NCI-H748 (cell line): ENCODE measurements at regions not wholly inside any gene's neighbourhood (a gene's known extent, or its start where the extent isn't known, plus 50 kb on each side); places are given as distances from the start of the nearest gene placed in this dataset.

Experiments used
- DNase-seq: peaks from one replicate; lab custom pipeline; 2025; ENCODE audit not compliant: unreplicated experiment; lab: John Stamatoyannopoulos, UW

- no peak for DNase-seq
Observed at GRCh38 chr14:54088271-54088670, 131.6 kb upstream of the BMP4 start.

GRCh38 chr14:54090274-54090673 lies 133.6 kb upstream of the BMP4 start:
- no peak for DNase-seq

GRCh38 chr14:54094765-54095164 lies 138.1 kb upstream of the BMP4 start:
- no peak for DNase-seq

- DNase-seq = no peak
Observed at GRCh38 chr14:54098536-54098935, 141.9 kb upstream of the BMP4 start.

GRCh38 chr14:54102051-54102456 lies 145.4 kb upstream of the BMP4 start:
- no peak for DNase-seq

GRCh38 chr14:54102530-54102929 lies 145.9 kb upstream of the BMP4 start:
- no peak for DNase-seq

- DNase-seq = no peak
Observed at GRCh38 chr14:54104601-54105145, 148.0 kb upstream of the BMP4 start.

- no peak for DNase-seq
Observed at GRCh38 chr14:54105406-54105805, 148.8 kb upstream of the BMP4 start.

- no peak for DNase-seq
Observed at GRCh38 chr14:54105898-54106297, 149.3 kb upstream of the BMP4 start.

- no peak for DNase-seq
Observed at GRCh38 chr14:54106661-54107377, 150.2 kb upstream of the BMP4 start.

GRCh38 chr14:54108481-54109471 lies 152.2 kb upstream of the BMP4 start:
- DNase-seq = no peak

GRCh38 chr14:54109521-54110120 lies 153.0 kb upstream of the BMP4 start:
- DNase-seq = no peak

- no peak for DNase-seq
Observed at GRCh38 chr14:54114941-54115340, 158.3 kb upstream of the BMP4 start.

GRCh38 chr14:54116198-54116885 lies 159.7 kb upstream of the BMP4 start:
- no peak for DNase-seq

- no peak for DNase-seq
Observed at GRCh38 chr14:54116972-54117371, 160.3 kb upstream of the BMP4 start.

- DNase-seq = no peak
Observed at GRCh38 chr14:54117396-54117795, 160.8 kb upstream of the BMP4 start.

- no peak for DNase-seq
Observed at GRCh38 chr14:54117924-54118323, 161.3 kb upstream of the BMP4 start.

- DNase-seq = no peak
Observed at GRCh38 chr14:54120260-54120659, 163.6 kb upstream of the BMP4 start.

- DNase-seq = no peak
Observed at GRCh38 chr14:54121466-54122027, 164.9 kb upstream of the BMP4 start.

- no peak for DNase-seq
Observed at GRCh38 chr14:54123841-54124240, 167.2 kb upstream of the BMP4 start.

- no peak for DNase-seq
Observed at GRCh38 chr14:54125109-54125508, 168.5 kb upstream of the BMP4 start.
